ENCODE measurements at regions not wholly inside any gene's neighbourhood (a gene's known extent, or its start where the extent isn't known, plus 50 kb on each side); places are given as distances from the start of the nearest gene placed in this dataset.

- intact Hi-C loops (cut with micrococcal nuclease): no loop called here
- Mint-ChIP-seq H3K9me3 (peaks cover 0 to 19% (median 7%) of the 10 kb centered on the region in 7 donors), H3K27ac (no peak overlapping the region), H3K4me3 (no peak overlapping the region), H3K36me3 (no peaks in the 10 kb centered on the region), H3K4me1 (no peaks in the 10 kb centered on the region), H3K27me3 (ENCODE audit: low read depth in 3 of 3) (peaks cover 3 to 7% (median 3%) of the 10 kb centered on the region in 3 donors)
- no peak for TF ChIP-seq CTCF (IDR thresholded peaks at IDR 0.05)
- H3K27me3 ChIP-seq (ENCODE audit: control insufficient read depth in 2 of 2, insufficient read depth in 2 of 2, low read length in 2 of 2): no peaks in the 10 kb centered on the region
- no CpG with 5 or more reads among the region's 5 CpGs for WGBS (ENCODE audit: insufficient coverage)
- no peak overlapping the region for H3K27ac ChIP-seq (ENCODE audit: low read depth in 1 of 2, low read length in 2 of 2)
- no peaks in the 10 kb centered on the region for H3K79me2 ChIP-seq (ENCODE audit: insufficient read depth, low read length)
- no peak for DNase-seq
- H3K4me2 ChIP-seq (replicated peaks; ENCODE audit: extremely low read depth, low read length, poor library complexity, severe bottlenecking): no peak overlapping the region
- no peaks in the 10 kb centered on the region for H4K20me1 ChIP-seq (ENCODE audit: insufficient read depth, low read length)
- peaks cover 7 to 18% of the 10 kb centered on the region in 2 donors for H3K9me3 ChIP-seq (replicated peaks in 1 of 2; ENCODE audit: control insufficient read depth in 1 of 2, insufficient read depth in 1 of 2, low read length in 2 of 2)
- H3K9ac ChIP-seq (ENCODE audit: insufficient read depth, low read length, poor library complexity, severe bottlenecking): no peak overlapping the region
- H3K4me3 ChIP-seq (replicated peaks in 1 of 3; ENCODE audit: low read depth in 2 of 3, low read length in 3 of 3): no peak overlapping the region
- no peak overlapping the region for H2AFZ ChIP-seq (ENCODE audit: insufficient read depth, low read depth, low read length, poor library complexity, severe bottlenecking)
- H3K4me1 ChIP-seq (ENCODE audit: control insufficient read depth in 1 of 2, insufficient read depth in 2 of 2, low read length in 2 of 2): no peaks in the 10 kb centered on the region
- no peaks in the 10 kb centered on the region for H3K36me3 ChIP-seq (replicated peaks in 1 of 2; ENCODE audit: control insufficient read depth in 1 of 2, insufficient read depth in 2 of 2, low read length in 2 of 2)
These were observed 176.3 kb upstream of the TCERG1L start for GRCh38 chr10:131487822-131488221.

GRCh38 chr10:131490991-131491594 lies 179.6 kb upstream of the TCERG1L start:
- Histone ChIP-seq H3K4me3 (replicated peaks in 1 of 3; ENCODE audit: low read depth in 2 of 3, low read length in 3 of 3) (no peak overlapping the region), H3K27me3 (ENCODE audit: control insufficient read depth in 2 of 2, insufficient read depth in 2 of 2, low read length in 2 of 2) (no peaks in the 10 kb centered on the region), H3K36me3 (replicated peaks in 1 of 2; ENCODE audit: control insufficient read depth in 1 of 2, insufficient read depth in 2 of 2, low read length in 2 of 2) (no peaks in the 10 kb centered on the region), H3K9me3 (replicated peaks in 1 of 2; ENCODE audit: control insufficient read depth in 1 of 2, insufficient read depth in 1 of 2, low read length in 2 of 2) (peaks cover 7 to 18% of the 10 kb centered on the region in 2 donors), H4K20me1 (ENCODE audit: insufficient read depth, low read length) (no peaks in the 10 kb centered on the region), H3K79me2 (ENCODE audit: insufficient read depth, low read length) (no peaks in the 10 kb centered on the region), H3K27ac (ENCODE audit: low read depth in 1 of 2, low read length in 2 of 2) (no peak overlapping the region), H3K4me1 (ENCODE audit: control insufficient read depth in 1 of 2, insufficient read depth in 2 of 2, low read length in 2 of 2) (no peaks in the 10 kb centered on the region), H3K9ac (ENCODE audit: insufficient read depth, low read length, poor library complexity, severe bottlenecking) (no peak overlapping the region), H2AFZ (ENCODE audit: insufficient read depth, low read depth, low read length, poor library complexity, severe bottlenecking) (no peak overlapping the region), H3K4me2 (replicated peaks; ENCODE audit: extremely low read depth, low read length, poor library complexity, severe bottlenecking) (no peak overlapping the region)
- H3K4me3 Mint-ChIP-seq: no peak overlapping the region
- intact Hi-C loops (cut with micrococcal nuclease): no loop called here
- no peaks in the 10 kb centered on the region for H3K4me1 Mint-ChIP-seq
- 74% methylated on average over 6 of the region's 9 CpGs for WGBS (ENCODE audit: insufficient coverage)
- no peak overlapping the region for H3K27ac Mint-ChIP-seq
- no peaks in the 10 kb centered on the region for H3K36me3 Mint-ChIP-seq
- TF ChIP-seq CTCF (IDR thresholded peaks at IDR 0.05): no peak
- no peak for DNase-seq
- peaks cover 1 to 9% (median 3%) of the 10 kb centered on the region in 3 donors for H3K27me3 Mint-ChIP-seq (ENCODE audit: low read depth in 3 of 3)
- H3K9me3 Mint-ChIP-seq: peaks cover 0 to 11% (median 6%) of the 10 kb centered on the region in 7 donors

Measured in CD14-positive monocyte (primary cell).